Small intestine (tissue), 7 donors: ENCODE measurements at regions not wholly inside any gene's neighbourhood (a gene's known extent, or its start where the extent isn't known, plus 50 kb on each side); places are given as distances from the start of the nearest gene placed in this dataset.
"Not testable (repeated sequence)": the region's sequence is repeated elsewhere in the genome, so short reads cannot be mapped to it uniquely, and the experiment has no call there.

Experiments
- DNase-seq, 2 donors: peaks; one replicate each; pipeline versions ENCODE4 v3.0.0 to v3.0.0-alpha.2; 2013
- FAIRE-seq: peaks from 2 replicates; lab custom pipeline; 2012; peaks lifted over from hg19 to GRCh38; lab: Jason Lieb, UNC
- H3K27ac ChIP-seq, 3 donors: one replicate each; pipeline ENCODE4 v1.5.1; 2013; ENCODE audit warnings: low read length in 2 of 3, mild to moderate bottlenecking in 2 of 3, control low read depth in 1 of 3, inconsistent platforms in 1 of 3, low read depth in 1 of 3, moderate library complexity in 1 of 3
- H3K27me3 ChIP-seq, 3 donors: one replicate each; pipeline ENCODE4 v1.6.1; 2013; ENCODE audit warnings: low read length in 3 of 3, inconsistent platforms in 1 of 3; ENCODE audit not compliant: control insufficient read depth in 3 of 3, insufficient read depth in 3 of 3
- H3K36me3 ChIP-seq, 3 donors: one replicate each; pipeline ENCODE4 v1.6.1; 2013; ENCODE audit warnings: low read length in 3 of 3, inconsistent platforms in 1 of 3, low read depth in 1 of 3, mild to moderate bottlenecking in 1 of 3, moderate library complexity in 1 of 3; ENCODE audit not compliant: control insufficient read depth in 3 of 3, insufficient read depth in 2 of 3
- H3K4me1 ChIP-seq, 3 donors: one replicate each; pipeline ENCODE4 v1.6.1; 2013; ENCODE audit warnings: low read length in 2 of 3, inconsistent platforms in 1 of 3, low read depth in 1 of 3, mild to moderate bottlenecking in 1 of 3, moderate library complexity in 1 of 3; ENCODE audit not compliant: control insufficient read depth in 3 of 3, insufficient read depth in 2 of 3
- H3K4me3 ChIP-seq, 3 donors: one replicate each; pipeline ENCODE4 v1.5.1; 2013; ENCODE audit warnings: low read length in 3 of 3, control low read depth in 1 of 3, inconsistent platforms in 1 of 3, low read depth in 1 of 3, mild to moderate bottlenecking in 1 of 3, moderate library complexity in 1 of 3
- H3K9me3 ChIP-seq, 2 donors: one replicate each; pipeline ENCODE4 v1.6.1; 2013; ENCODE audit warnings: low read depth in 1 of 2, low read length in 1 of 2; ENCODE audit not compliant: control insufficient read depth in 2 of 2, insufficient read depth in 1 of 2
- WGBS, 3 donors: extraction: QIAGEN DNeasy Blood & Tissue Kit; methylation state at CpG; one replicate each; pipeline ENCODE4 v1.1.7; 2013; 5-methylcytosine and 5-hydroxymethylcytosine counted together
- donor health status: healthy with polysubstance abuse.
- donor health status: control.
- donor health status: control.
- donor health status: Bipolar disorder and iron deficiency.
- donor health status: healthy.

DNA sequence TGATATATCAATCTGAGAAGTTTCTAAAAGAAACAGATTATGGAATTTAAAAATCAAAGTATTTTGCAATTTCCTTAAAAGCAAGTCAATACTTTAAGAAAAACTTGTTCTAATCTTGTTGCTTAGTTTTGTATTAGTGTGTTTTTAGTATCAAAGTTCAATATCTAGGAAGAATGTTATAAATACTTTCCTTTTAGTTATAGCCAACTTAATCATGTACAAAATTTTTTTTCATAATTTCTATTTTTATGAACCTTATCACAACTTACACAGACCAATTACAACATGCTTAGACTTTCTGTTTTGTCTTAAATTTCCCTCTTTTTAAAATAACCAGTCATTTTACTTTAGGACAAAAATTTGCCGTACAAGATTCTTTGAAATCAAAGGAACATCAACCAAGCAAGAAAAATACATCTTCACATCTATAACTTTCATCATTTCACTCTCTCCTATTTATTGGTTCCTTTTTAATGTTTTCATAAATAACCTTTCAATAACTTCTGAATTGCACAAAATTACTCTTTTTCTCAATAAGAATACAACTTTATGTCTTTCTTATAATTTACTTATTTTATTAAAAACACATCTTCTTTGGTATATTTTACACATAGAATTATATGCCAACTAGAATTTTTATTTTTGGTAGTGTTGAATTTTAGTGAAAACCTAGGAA, 308.2 kb upstream of the GLI3 start:
- FAIRE-seq (no peak), DNase-seq (no peak)
- H3K36me3 ChIP-seq: no peaks in the 10 kb centered on the region
- no peaks in the 10 kb centered on the region for H3K4me1 ChIP-seq
- no peaks in the 10 kb centered on the region for H3K27me3 ChIP-seq
- H3K4me3 ChIP-seq: no peak overlapping the region
- H3K27ac ChIP-seq: no peak overlapping the region
- peaks cover 0 to 6% of the 10 kb centered on the region in 2 donors for H3K9me3 ChIP-seq
- WGBS, 3 donors: 85 to 93% (median 90%) methylated on average over 1 of the region's 1 CpG

DNA sequence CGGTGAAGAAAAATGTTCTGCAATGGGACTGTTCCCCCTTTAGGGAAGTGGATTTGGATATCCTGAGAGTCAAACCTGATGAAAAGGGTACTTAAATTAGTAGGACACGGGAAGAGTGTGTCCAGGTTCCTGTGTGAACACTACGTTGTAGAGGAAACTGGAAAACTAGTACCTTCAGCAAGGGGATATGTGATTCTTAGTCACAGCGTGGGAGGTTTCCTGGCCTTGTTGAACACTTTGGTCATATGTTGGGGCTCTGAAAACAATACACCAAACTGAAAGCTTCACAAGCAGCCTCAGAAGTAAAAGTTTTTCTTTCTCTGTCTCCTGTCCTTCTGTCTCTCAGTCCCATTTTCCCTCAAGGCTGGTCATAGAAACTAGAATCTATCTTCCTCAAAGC, 306.9 kb upstream of the GLI3 start:
- Histone ChIP-seq H3K4me1 (no peaks in the 10 kb centered on the region), H3K36me3 (no peaks in the 10 kb centered on the region), H3K27ac (no peak overlapping the region), H3K4me3 (no peak overlapping the region), H3K27me3 (no peaks in the 10 kb centered on the region), H3K9me3 (peaks cover 0 to 6% of the 10 kb centered on the region in 2 donors)
- 72 to 80% (median 73%) methylated on average over 4 of the region's 4 CpGs for WGBS, 3 donors
- no peak for FAIRE-seq
- no peak for DNase-seq

DNA sequence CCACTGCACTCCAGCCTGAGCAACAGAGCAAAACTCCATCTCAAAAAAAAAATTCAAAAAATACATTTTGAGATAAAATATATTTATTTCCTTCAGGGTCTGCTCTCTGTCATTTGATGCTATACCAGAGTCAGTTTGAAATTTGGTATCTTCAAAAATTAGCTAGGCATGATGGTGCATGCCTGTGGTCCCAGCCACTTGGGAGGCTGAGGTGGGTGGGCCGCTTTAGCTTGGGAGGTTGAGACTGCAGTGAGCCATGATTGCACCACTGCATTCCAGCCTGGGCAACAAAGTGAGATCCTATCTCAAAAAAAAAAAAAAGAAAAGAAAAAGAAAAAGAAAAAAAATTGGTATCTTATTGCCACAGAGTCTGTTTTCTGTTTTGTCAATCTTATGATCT, 305.4 kb upstream of the GLI3 start:
- H3K36me3 ChIP-seq, DNase-seq, H3K27ac ChIP-seq, H3K4me1 ChIP-seq, H3K4me3 ChIP-seq, FAIRE-seq, H3K9me3 ChIP-seq, H3K27me3 ChIP-seq: not testable (repeated sequence)
- WGBS, 3 donors: 31 to 80% (median 58%) methylated on average over 1 of the region's 1 CpG

DNA sequence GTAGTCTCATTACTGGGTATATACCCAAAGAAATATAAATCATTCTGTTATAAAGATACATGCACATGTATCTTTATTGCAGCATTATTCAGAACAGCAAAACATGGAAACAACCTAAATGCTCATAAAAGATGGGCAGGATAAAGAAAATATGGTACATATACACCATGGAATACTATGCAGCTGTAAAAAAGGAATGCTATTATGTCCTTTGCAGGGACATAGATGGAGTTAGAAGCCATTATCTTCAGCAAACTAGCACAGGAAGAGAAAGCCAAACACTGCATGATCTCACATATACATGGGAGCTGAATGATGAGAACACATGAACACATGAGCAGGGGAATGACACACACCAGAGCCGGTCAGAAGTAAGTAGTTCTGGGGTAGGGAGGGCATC, 297.4 kb upstream of the GLI3 start:
- no peaks in the 10 kb centered on the region for H3K4me1 ChIP-seq
- H3K9me3 ChIP-seq: peaks cover 0 to 3% of the 10 kb centered on the region in 2 donors
- H3K27ac ChIP-seq: no peak overlapping the region
- no peaks in the 10 kb centered on the region for H3K27me3 ChIP-seq
- no peaks in the 10 kb centered on the region for H3K36me3 ChIP-seq
- 47 to 87% (median 85%) methylated on average over 1 of the region's 1 CpG for WGBS, 3 donors
- no peak for FAIRE-seq
- no peak for DNase-seq
- H3K4me3 ChIP-seq: no peak overlapping the region

DNA sequence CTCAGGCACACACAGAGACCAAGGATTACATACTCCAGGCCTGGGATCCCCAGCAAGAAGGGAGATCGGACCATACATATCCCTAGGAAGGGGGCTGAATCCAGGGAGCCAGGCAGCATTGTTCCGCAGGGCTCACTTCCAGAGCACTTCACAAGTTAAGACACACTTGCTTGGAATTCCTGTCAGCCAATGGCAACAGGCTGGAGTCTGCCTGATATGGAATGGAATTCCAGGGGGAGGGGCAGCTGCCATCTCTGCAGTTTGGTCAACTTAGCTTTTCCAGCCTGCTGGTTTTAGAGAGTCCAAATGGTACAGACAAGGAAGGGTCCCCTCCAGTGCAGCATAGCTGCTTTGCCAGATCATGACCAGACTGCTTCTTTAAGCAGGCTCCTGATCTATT, 290.0 kb upstream of the GLI3 start:
- Histone ChIP-seq H3K4me1 (no peaks in the 10 kb centered on the region), H3K4me3 (no peak overlapping the region), H3K27ac (no peak overlapping the region), H3K36me3 (no peaks in the 10 kb centered on the region), H3K9me3 (peaks cover 0 to 24% of the 10 kb centered on the region in 2 donors), H3K27me3 (no peaks in the 10 kb centered on the region)
- no peak for FAIRE-seq
- 68 to 82% (median 68%) methylated on average over 2 of the region's 2 CpGs for WGBS, 3 donors
- no peak for DNase-seq

DNA sequence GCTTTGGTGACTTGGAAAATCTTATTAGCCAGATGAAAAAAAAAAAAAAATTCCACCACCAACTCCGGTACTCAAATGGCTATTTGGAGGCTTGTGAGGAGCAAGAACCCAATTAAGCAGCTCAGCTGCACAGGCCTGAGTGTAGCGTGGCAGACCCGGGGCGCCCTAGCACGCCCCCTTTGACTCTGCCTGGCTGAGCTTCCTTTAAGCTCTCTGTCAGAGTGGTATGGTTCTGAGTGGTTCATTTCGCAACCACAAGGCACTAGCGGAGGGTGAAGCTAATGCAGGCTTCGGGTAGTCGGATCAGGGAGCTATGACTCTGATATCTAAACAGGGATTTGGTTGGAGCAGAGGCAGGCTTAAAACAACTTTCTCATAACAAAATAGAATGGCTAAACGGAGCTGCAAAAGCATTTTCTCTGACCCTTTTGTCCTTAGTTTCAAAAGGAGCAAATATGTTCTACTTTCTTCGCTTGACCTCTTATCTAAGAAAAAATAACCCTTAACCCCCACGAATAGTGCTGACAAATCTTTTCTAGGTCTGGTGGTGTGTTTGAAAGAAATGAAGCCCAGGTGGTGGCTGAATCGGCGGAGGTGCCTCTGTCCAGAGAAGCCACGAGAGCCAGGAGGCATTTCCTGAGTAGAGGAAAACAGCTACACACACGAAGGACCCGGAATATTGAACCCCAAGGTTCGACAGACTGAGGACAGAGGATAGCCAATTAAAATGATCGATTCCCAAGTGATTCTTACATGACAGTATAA, 285.4 kb upstream of the GLI3 start:
- Histone ChIP-seq H3K27me3 (no peaks in the 10 kb centered on the region), H3K4me3 (no peak overlapping the region), H3K36me3 (no peaks in the 10 kb centered on the region), H3K4me1 (no peaks in the 10 kb centered on the region), H3K9me3 (peaks cover 0 to 14% of the 10 kb centered on the region in 2 donors), H3K27ac (no peak overlapping the region)
- 69 to 72% (median 72%) methylated on average over 19 of the region's 19 CpGs for WGBS, 3 donors
- no peak for DNase-seq
- FAIRE-seq: no peak

DNA sequence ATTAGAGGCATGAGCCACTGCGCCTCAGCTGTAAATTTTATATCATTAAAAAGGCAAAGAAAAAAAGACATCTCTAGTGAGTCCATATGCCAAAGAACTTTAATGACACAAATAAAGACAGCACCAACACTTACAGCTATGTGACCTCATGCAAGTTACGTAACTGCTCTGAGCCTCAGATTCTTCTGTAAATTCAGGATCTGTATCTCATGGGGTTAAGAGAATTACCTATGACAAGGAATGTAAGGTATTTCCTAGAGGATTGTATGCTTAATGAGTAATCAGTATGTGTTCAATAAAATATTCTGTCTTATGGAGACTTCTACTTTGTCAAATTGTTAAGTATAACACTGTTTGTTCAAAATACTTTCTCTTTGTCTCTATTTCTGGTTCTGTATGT, 274.0 kb upstream of the GLI3 start:
- DNase-seq: no peak
- Histone ChIP-seq H3K27me3 (no peaks in the 10 kb centered on the region), H3K36me3 (no peaks in the 10 kb centered on the region), H3K4me1 (no peaks in the 10 kb centered on the region), H3K27ac (no peak overlapping the region), H3K4me3 (no peak overlapping the region), H3K9me3 (no peaks in the 10 kb centered on the region)
- WGBS, 3 donors: 85 to 94% (median 92%) methylated on average over 2 of the region's 2 CpGs
- FAIRE-seq: no peak

DNA sequence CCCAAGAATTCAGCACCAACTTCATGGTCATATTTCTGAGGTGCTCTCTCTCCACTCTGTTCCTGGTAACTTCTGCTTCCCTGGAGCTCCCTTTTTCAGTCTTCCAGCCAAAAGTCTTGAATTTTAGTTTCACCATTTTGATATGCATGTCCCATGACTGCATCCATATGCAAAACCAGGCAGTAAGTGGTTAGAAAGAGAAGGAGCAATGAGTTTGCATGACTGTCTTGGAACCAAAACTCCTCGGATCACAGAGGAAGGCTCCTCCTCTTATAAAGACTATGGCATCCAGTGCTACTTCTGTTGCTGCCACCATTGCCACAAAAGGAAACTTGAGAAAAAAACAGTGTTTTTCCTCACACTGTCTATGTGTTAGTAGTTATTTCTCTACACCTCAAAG, 269.1 kb upstream of the GLI3 start:
- no peaks in the 10 kb centered on the region for H3K4me1 ChIP-seq
- H3K27me3 ChIP-seq: no peaks in the 10 kb centered on the region
- no peaks in the 10 kb centered on the region for H3K9me3 ChIP-seq
- H3K36me3 ChIP-seq: no peaks in the 10 kb centered on the region
- FAIRE-seq (no peak), DNase-seq (no peak)
- WGBS, 3 donors: 85 to 94% (median 87%) methylated on average over 1 of the region's 1 CpG
- H3K4me3 ChIP-seq: no peak overlapping the region
- no peak overlapping the region for H3K27ac ChIP-seq
